Fibroblast of mammary gland (primary cell): ENCODE measurements at regions not wholly inside any gene's neighbourhood (a gene's known extent, or its start where the extent isn't known, plus 50 kb on each side); places are given as distances from the start of the nearest gene placed in this dataset.

Experiments used
- DNase-seq: peaks from one replicate; pipeline ENCODE4 v3.0.0-alpha.2; 2010; ENCODE audit warnings: low read depth
- H3K4me3 ChIP-seq: 2 replicates; pipeline ENCODE4 v1.5.1; 2011; ENCODE audit warnings: low read depth, mild to moderate bottlenecking, low read length, moderate library complexity; ENCODE audit not compliant: control insufficient read depth
- CTCF ChIP-seq: conservative IDR thresholded peaks from 2 replicates; pipeline ENCODE4 v1.5.1; 2011; ENCODE audit warnings: low read depth, low read length, inconsistent platforms; ENCODE audit not compliant: control insufficient read depth, insufficient read depth

- no peak for TF ChIP-seq CTCF
- no peak for DNase-seq
- H3K4me3 ChIP-seq = no peak overlapping the region
Measured at GRCh38 chr7:22640269-22640668, 86.7 kb upstream of the IL6 start.

GRCh38 chr7:22639396-22639795 lies 87.6 kb upstream of the IL6 start:
- no peak for TF ChIP-seq CTCF
- H3K4me3 ChIP-seq = no peak overlapping the region
- DNase-seq = peak; percentile 25

- no peak for TF ChIP-seq CTCF
- DNase-seq = peak; percentile 56
Measured at GRCh38 chr7:22635349-22635748, 91.7 kb upstream of the IL6 start.

GRCh38 chr7:22633954-22634474 lies 93.0 kb upstream of the IL6 start:
- no peak for TF ChIP-seq CTCF
- H3K4me3 ChIP-seq = no peak overlapping the region
- DNase-seq = peak; percentile 78

More at GRCh38 chr7:22635349-22635748, 91.7 kb upstream of the IL6 start:
- H3K4me3 ChIP-seq = no peak overlapping the region

GRCh38 chr7:22633286-22633953 lies 93.6 kb upstream of the IL6 start:
- no peak for TF ChIP-seq CTCF
- DNase-seq = no peak
- H3K4me3 ChIP-seq = no peak overlapping the region

DNA sequence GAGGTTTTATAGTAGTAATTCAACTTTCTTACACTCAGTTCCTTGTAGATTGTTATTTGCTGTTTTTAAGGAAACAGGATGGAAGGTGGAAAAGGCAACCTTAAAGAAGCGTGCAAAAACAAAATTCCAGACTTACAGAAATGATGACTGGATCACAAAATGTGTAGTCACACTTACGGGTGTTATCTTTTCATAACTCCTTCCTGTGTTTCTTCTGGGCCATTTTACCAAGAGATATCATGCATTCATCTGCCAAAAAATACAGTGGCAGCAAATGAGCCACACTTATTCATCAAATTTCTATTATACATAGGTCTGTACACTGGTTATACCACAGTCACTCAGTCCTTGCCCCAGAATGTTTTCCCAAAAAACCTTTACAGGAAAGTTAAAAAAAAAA lies 94.3 kb upstream of the IL6 start:
- no peak for TF ChIP-seq CTCF
- no peak for DNase-seq
- H3K4me3 ChIP-seq = no peak overlapping the region
